GM12892 (cell line): ENCODE measurements at regions not wholly inside any gene's neighbourhood (a gene's known extent, or its start where the extent isn't known, plus 50 kb on each side); places are given as distances from the start of the nearest gene placed in this dataset.

Experiments
- POLR2A ChIP-seq: IDR thresholded peaks from 2 replicates; pipeline ENCODE4 v1.6.1; 2011; ENCODE audit warnings: low read depth, low read length, control low read depth
- POLR2AphosphoS5 ChIP-seq: IDR thresholded peaks from 2 replicates; pipeline ENCODE4 v1.6.1; 2011; ENCODE audit warnings: low read depth, low read length, control low read depth

- TF ChIP-seq POLR2AphosphoS5 (no peak), POLR2A (no peak)
Observed at GRCh38 chr11:122345586-122345985, 229.6 kb upstream of the BLID start.
